NK-92 treated with Interleukin-12 subunit alpha and Interleukin-12 subunit beta, amount 100 ng/mL, for 24 hours (cell line): ENCODE measurements at regions not wholly inside any gene's neighbourhood (a gene's known extent, or its start where the extent isn't known, plus 50 kb on each side); places are given as distances from the start of the nearest gene placed in this dataset.

Experiments
- DNase-seq: peaks from one replicate; lab custom pipeline; 2025; lab: John Stamatoyannopoulos, UW

DNA sequence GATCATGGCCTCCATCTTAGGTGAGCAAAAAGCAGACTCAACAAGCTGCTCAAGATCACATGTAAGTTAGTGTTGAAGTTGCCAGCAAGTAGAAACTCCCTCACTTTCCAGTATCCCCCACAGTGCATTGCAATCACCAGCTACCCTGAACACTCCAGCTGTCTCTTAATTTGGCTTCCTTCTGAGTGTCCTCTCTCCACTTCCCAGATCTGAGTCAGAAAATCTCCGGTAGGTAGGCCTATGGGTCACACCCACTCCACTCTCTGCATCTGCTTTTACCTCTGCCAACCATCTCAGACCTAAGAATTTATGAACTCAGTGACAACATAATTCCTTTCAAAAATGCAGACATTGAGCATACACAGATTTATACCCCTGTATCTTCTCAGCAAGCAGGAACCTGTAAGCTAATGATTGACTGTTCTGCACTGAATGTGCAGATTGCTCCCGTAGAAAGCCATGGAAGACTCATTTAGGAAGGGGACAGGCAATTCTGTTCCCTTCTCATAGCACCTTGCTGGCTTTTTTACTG, 656.9 kb downstream of the EPHA4 start:
- no peak for DNase-seq

DNA sequence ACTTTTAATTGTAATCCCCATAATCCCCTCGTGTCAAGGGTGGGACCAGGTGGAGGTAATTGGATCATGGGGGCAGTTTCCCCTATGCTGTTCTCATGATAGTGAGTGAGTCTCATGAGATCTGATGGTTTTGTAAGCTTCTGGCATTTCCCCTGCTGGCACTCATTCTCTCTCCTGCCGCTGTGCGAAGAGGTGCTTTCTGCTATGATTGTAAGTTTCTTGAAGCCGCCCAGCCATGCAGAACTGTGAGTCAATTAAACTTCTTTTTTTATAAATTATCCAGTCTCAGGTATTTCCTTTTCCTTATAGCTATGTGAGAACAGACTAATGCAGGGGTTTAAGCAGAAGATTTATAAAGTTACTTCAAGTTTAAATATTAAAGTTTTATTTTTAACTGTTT, 655.2 kb downstream of the EPHA4 start:
- DNase-seq = no peak

DNA sequence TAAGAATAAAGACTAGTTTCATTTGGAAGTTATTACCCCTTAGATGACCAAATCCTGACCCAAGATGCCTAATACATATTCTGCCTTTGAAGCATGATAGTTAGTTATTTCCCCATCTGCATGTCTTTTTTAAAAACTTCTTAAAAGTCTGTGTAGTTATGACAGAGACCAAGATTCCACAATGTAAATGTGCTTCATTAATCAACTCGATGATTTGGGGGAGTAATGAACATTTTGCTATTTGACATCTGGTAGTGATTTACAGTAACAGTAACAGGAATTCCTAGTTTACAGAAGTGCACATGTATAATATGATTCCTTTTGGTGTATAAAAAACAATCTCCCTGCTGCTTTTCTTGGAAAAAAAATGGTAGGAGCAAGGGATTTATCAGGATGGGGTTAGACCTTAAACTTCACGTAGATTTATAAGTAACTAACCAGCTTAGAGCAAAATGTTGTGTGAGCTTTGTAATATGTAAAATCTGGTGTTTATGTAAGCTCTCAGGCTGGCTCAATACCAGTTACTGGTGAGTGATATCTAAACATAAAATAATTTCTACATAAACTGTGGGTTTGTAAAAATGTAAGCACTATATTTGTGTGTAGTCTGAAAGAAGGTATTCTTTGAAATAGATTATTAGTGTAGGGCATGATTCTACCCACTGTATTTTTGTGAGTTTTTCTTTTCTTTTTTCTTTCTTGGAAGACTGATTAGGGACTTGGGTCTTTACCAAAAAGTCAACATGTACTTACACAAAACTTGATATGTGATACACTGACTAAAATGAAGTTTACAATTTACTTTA, 641.6 kb downstream of the EPHA4 start:
- no peak for DNase-seq

DNA sequence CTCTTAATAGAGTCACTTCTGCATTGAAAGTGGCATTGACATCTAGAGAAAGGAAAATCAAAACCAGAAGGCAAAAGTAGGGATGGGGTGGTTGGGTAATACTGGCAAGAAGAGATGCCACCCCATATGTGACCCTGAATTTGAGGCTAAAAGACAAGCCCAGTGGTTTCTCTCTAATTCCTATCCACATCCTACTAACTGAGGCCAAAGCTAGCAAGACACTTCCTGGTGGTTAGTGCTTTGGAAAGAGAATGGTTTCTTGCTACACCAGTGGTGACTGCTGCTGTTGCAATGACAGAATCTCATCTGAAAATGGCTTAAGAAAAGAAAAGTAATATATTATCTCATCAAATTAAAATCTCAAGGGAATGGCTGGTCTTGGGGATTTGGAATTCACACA, 640.6 kb downstream of the EPHA4 start:
- no peak for DNase-seq

DNA sequence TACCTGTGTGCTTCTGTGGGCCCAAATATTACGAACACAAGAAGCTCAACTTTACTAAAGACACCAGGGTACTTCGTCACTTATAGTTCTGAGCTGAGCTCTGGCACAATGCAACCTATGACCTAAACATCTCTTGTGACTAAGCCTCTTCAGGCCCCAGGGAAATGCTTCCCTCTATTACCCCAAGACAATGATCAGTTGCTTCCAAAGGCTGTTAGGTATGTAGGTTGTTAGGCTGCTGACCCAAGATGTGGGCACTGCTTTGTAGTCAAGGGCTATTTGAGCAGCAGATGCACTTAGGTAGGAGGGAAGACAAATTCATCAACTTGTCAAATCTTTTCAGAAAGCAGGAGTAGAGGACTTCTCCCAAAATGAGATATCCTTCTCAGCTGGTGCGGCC, 640.1 kb downstream of the EPHA4 start:
- no peak for DNase-seq

DNA sequence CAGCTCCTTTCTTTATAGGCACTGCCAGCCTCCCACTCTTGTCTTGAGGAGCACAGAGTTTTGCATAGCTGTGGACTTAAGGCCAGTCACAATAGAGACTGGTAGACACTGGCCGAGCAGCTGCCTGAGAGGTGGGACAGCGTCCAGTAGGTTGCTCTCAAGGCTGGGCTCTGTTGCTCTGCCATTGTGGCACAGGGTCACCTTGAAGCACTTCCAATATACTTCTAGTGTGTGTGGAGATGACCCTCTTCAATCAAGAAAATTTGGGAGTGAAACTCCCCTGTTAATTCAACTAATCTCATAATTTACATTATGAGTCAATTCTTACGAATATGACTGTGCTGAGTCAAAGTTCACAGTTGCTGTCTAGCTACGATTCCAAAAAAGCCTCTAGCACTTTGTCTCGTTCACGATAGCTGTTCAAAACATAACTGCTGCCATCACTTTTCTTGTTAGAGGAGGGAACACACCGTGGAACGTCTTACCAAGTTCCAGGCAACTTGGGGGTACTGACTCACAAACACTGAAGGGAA, 636.2 kb downstream of the EPHA4 start:
- DNase-seq = no peak

DNA sequence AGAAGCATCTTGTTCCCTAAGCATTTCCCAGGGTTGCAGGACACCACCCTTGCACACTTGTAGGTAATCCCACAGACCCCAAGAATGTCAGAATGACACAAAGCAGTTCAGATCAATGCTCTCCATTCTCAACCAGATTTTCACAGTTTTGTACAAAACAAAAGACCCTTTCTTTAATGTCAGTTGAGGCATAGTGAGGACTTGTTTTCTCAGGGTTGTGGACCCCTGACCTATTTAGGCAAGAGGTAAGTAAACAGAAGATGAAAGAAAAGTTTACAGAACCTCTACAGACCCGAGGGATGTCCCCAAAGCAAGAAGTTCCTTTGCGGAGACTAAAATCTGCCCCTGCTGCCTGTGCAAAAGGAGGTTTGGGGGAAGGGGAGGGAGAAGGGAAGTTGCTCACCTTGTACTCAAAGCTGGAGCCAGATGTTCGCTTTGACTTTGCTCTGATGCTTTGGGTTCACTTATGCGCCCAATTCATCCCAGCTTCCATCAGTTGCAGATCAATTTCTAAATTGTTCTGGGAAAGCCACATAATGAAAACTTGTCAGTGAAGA, 635.4 kb downstream of the EPHA4 start:
- DNase-seq = no peak

DNA sequence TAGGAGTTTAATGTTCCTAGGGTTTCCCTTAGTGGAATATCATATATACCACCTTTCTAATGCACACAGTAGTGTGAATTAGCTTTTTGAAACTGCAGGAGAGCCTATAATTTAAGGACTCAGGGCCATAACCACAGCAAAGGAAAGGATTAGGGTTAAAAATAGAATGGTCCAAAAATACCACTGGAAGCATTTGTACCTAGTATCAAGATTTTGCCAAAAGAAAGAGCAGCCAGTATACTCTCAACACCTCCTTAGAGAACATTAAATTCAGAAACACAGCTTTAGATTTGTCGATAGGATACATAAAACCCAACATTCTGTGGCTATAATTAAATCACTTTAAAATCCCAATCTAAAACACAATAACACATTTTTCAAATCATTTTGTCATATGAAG, 634.9 kb downstream of the EPHA4 start:
- no peak for DNase-seq

DNA sequence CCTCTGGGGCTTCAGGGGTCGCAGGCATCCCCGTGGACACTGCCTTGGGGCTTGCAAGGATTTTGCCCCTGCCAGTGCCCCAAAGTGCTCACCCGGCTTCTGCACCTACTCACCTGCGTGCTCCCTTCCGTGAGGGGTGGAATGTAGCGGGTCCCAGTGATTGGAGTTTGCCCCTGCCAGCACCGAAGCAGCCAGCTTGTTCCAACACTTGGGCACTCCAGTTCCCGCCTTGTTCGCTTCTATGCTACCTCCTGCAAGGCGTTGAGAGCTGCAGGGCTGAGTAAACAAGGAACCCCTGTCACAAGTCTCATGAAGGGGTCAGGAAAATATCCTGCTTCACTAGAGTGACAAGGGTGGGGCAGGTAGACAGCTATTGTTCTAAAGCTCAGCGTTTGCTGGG, 631.5 kb downstream of the EPHA4 start:
- DNase-seq = no peak

DNA sequence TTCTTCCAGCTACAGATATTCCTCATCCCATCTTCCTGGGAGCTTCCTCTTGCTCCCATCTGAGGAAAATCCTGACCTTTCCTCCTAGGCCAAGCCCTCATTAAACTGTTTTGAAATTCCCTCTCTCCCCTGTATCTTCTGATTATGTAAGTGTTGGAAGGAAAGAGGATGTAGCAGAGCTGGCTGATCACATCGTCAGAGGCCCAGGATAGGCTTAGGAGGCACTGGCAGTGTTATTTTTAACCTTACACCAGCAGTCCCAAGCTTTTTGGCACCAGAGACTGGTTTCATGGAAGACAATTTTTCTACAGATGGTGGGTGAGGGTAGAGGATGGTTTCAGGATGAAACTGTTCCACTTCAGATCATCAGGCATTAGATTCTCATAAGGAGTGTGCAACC, 630.4 kb downstream of the EPHA4 start:
- no peak for DNase-seq

DNA sequence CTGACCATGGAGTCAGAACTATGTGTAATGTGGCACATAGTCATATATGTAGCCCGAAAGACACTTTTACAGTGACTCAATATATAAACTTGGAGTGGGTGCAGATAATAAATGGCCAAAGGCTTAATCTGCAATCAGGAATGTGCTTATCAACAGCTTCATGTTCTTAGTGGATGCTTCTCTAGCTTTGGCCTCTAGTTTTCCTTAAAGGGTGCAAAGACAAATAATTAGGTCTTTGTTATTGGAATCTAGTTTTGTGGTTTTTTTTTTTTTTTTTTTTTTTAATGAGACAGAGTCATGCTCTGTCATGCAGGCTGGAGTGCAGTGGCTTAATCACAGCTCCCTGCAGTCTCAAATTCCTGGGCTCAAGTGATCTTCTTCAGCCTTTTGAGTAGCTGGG, 625.6 kb downstream of the EPHA4 start:
- no peak for DNase-seq

DNA sequence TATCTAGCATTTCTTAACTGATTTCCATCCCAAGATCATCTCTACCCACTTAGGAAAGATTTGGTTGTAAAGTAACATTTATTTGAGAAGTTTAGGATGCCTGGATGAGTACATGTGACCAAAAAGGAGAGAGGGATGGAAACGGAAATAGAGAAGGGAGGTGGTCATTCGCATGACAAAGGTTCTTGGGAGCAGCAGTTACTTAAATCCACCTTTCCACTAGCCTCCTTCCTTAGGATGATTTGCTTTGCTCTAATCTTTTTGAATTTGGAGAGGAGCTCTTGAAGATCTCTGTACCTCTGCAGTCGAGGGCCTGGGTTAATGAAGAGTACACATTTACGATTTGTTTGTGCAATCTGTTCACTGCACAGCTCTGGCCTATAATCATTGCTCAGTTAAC, 623.5 kb downstream of the EPHA4 start:
- DNase-seq = no peak

DNA sequence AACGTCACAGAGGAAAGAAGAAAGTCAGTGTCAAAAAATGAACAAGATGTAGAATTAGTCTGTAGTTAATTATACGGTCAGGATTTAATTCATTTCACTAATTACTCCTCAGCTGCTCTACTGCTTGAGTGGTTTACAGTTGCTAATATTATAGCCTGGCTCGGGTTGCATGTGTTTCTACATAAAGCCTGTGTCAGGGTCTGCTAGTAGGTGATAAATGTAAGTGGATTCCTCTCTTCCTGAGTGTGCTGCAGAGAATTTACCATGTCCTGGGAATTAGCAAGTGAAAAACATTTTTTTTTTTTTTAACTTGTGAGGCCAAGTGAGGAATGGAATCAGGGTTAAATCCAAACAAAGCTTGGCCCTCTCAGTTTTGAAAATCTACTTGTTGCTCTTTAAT, 622.6 kb downstream of the EPHA4 start:
- DNase-seq = no peak

DNA sequence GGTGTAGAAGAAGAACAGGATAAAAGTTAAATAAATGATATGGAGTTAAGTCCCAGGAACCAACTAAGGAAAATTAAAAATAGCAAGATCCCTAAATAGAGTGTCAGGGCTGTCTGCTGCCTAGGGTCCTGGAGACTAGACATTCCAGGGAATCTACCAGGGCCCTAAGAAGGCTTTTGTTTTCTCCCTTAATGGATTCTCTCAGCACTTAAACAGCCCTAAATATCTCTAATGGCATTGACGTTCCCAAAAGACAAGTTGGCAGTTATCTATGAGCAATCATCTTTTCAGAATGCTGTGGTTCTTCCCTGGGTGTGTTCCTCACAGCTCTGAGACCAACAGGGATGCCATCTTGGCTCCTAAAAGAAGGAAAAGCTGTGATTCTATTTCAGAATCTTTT, 616.3 kb downstream of the EPHA4 start:
- no peak for DNase-seq

DNA sequence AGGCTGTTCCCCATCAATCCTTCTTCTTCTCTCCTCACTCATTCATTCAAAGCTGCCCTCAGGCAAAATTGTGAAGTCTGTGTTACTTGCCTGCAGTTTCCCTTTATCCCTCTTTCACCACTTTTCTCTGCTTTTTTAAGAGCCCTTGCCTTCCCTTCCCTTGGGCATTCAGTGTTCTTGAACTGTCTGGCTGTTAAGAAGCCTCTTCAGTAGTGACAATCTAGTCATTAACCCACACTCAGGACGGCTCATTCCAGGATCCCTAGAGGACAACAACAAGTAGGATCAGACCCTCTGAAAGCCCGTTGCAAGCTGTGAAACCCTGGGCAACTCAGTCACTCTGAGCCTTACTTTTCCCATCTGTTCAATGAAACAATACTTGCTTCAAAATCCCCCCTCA, 615.7 kb downstream of the EPHA4 start:
- no peak for DNase-seq

DNA sequence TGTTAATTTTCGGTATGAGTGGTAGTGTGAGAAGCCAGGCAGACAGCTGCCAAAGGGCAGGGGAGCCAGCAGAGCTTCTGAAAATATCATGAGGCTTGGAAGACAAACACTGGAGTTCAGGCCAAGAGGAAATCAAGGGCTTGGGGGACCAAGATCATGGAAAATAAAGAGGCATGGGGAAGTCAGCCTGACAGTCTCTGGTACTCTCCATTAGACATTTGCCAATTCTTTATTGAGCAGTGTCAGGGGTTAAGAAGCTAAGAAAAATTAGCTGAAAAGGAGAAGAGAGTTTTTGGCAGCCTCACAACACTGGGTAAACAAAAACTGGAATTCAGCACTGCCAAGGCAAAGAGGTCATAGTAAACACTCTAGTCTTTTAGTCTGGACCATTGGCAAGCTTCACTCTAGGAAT, 612.7 kb downstream of the EPHA4 start:
- DNase-seq = no peak

DNA sequence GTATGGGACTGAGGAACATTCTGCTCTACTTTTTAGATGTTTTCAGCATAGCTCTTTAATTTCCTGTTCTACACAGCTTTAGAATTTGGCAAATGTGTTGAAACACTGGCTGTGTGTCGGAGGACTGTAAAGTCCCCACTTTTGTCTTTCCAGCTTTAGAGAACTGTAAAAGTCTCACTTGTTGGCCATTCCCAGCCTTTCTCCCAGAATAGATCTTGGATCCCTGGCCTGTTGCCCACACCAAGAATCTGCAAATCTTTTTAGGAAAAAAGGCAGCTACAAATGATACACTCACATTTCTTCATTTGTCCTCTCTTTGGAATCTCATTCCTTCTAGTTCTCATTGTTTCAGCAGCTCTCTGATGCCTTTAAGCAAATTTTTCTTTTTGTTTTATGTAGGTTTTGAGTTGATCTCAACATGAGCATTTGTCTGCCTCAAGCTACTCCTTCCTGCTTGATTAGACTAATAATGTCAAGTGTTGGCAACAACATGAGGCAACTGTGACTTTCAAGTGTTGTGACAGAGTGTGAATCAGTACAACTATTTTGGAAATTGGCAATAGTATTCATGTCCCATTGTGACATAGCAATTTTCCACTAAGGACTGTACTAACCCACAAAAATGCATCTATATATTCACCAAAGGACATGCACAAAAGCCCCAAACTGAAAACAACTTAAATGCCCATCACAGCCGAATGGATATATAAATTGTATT, 610.8 kb downstream of the EPHA4 start:
- DNase-seq = no peak

DNA sequence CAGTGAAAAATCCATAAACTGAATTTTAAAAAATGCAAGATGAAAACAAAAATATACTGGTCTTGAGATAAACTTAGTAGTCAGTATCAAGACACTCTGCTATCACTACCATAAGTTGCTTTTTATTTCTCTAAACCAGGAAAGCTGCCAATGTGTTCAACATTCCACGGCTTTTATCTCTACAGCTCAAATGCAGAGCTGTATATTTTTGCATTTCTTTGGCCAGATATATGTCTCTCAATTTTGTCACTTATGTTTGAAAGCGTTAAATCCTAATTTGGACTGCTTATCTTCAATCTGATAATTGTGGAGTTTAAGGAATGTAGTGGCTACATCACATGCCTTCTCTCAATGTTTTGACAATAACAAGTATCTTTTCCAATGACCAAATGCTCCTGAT, 609.5 kb downstream of the EPHA4 start:
- no peak for DNase-seq

DNA sequence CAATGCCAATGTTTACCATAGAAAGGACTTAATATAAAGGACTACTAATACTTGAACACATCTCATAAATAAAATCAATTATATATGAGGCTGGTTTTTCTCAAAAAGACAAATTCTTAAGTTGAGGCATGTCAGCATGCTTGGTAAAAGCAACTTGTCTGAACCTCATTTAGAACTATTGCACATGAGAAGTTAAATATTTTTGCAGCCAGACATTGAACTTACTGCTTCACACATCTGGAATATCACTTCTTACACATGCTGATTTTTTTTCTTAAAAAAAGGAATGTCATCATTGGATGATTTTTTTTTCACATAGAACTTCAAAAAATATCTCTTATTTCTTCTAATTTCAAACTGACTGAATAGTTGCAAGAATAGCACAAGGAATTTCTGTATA, 609.0 kb downstream of the EPHA4 start:
- no peak for DNase-seq

DNA sequence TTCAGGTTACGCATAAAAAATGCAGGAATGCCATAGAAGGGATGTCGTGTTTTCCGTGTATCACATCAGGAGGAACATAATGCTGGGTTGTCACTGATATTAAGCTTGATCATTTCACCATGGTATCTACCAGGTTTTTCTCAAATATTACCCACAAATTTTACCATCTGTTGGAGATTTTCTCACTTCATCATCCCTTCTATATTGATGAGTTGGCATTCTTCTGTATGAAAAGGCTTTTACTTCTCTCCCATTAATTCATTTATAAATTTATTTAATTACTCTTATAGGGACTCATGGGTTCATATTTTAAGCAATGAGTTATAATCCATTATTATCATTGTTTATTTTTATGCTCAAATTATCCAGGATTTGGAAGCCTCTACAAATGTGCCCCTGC, 608.2 kb downstream of the EPHA4 start:
- DNase-seq = no peak

DNA sequence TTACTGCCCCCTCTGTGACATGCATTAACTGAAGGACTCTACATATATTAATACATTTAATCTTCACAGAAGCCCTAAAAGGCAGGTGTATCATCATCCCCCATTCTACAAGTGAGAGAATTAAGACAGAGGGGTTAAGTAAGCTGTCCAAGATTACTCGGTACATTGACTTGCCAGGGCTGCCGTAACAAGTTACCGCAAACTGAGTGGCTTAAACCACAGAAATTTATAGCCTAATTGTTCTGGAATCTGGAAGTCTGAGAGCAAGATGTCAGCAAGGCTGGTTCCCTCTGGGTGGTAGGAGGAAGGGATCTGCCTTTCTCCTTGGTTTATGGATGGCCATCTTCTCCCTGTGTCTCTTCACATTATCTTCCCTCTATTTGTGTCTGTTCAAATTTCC, 605.5 kb downstream of the EPHA4 start:
- no peak for DNase-seq

DNA sequence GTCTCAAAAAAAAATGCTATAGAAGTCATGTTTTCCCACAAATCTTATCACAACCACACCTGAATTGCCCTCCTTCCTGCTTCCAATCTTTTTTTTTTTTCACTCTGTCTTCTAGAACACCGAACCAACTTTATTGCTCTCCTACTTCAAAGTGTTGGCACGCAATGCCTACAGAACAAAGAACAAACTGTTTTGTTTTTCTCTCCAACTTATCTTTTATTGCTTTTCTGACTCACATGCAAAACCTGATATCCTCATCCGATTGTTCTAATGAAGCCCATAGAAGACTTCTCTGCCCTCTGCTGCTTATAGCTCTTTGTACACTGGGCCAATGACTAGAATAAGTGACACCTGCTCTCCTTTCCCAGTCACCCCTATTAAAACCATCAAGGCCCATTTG, 602.8 kb downstream of the EPHA4 start:
- no peak for DNase-seq
